Mesendoderm (in vitro differentiated cells): ENCODE measurements at regions not wholly inside any gene's neighbourhood (a gene's known extent, or its start where the extent isn't known, plus 50 kb on each side); places are given as distances from the start of the nearest gene placed in this dataset.

Experiments
- DNase-seq: peaks from one replicate; pipeline ENCODE4 v3.0.0; 2013
- H2AK5ac ChIP-seq: 2 replicates; pipeline ENCODE4 v1.6.1; 2013; ENCODE audit warnings: low read length, inconsistent platforms
- H2BK120ac ChIP-seq: 2 replicates; pipeline ENCODE4 v1.6.1; 2013; ENCODE audit warnings: low read depth, mild to moderate bottlenecking, low read length, moderate library complexity, mixed read lengths
- H2BK15ac ChIP-seq: replicated peaks from 2 replicates; pipeline ENCODE4 v1.6.1; 2013; ENCODE audit warnings: low read depth, mild to moderate bottlenecking, moderate library complexity
- H2BK5ac ChIP-seq: 2 replicates; pipeline ENCODE4 v1.6.1; 2013; ENCODE audit warnings: low read length, inconsistent platforms
- H3K18ac ChIP-seq: 2 replicates; pipeline ENCODE4 v1.6.1; 2013; ENCODE audit warnings: mild to moderate bottlenecking, low read length, mixed read lengths
- H3K23ac ChIP-seq: one replicate; pipeline ENCODE4 v1.6.1; 2013; ENCODE audit warnings: low read length
- H3K27ac ChIP-seq: 2 replicates; pipeline ENCODE4 v1.5.1; 2013; ENCODE audit warnings: low read depth, mild to moderate bottlenecking, inconsistent platforms, low read length, moderate library complexity
- H3K27me3 ChIP-seq: 2 replicates; pipeline ENCODE4 v1.6.1; 2013; ENCODE audit warnings: low read length, control low read depth, mild to moderate bottlenecking, inconsistent platforms; ENCODE audit not compliant: insufficient read depth, poor library complexity
- H3K36me3 ChIP-seq: 2 replicates; pipeline ENCODE4 v1.6.1; 2013; ENCODE audit warnings: low read length, inconsistent platforms; ENCODE audit not compliant: control insufficient read depth, insufficient read depth
- H3K4ac ChIP-seq: one replicate; pipeline ENCODE4 v1.6.1; 2013; ENCODE audit warnings: low read depth, mild to moderate bottlenecking, low read length, moderate library complexity
- H3K4me1 ChIP-seq: 2 replicates; pipeline ENCODE4 v1.6.1; 2013; ENCODE audit warnings: low read depth, low read length, inconsistent platforms; ENCODE audit not compliant: control insufficient read depth
- H3K4me2 ChIP-seq: 2 replicates; pipeline ENCODE4 v1.6.1; 2013; ENCODE audit warnings: low read length
- H3K4me3 ChIP-seq: 2 replicates; pipeline ENCODE4 v1.5.1; 2013; ENCODE audit warnings: mild to moderate bottlenecking, low read length
- H3K56ac ChIP-seq: one replicate; pipeline ENCODE4 v1.6.1; 2013; ENCODE audit warnings: low read length
- H3K79me1 ChIP-seq: 2 replicates; pipeline ENCODE4 v1.6.1; 2013; ENCODE audit warnings: low read length, inconsistent platforms
- H3K79me2 ChIP-seq: 2 replicates; pipeline ENCODE4 v1.6.1; 2013; ENCODE audit warnings: mild to moderate bottlenecking, low read length; ENCODE audit not compliant: control insufficient read depth, insufficient read depth
- H3K9ac ChIP-seq: 2 replicates; pipeline ENCODE4 v1.6.1; 2013; ENCODE audit warnings: low read length, inconsistent platforms
- H4K5ac ChIP-seq: one replicate; pipeline ENCODE4 v1.6.1; 2013; ENCODE audit warnings: low read length
- H4K8ac ChIP-seq: one replicate; pipeline ENCODE4 v1.6.1; 2013; ENCODE audit warnings: low read depth, mild to moderate bottlenecking, control low read depth, low read length, moderate library complexity
- WGBS: extraction: QIAGEN DNeasy Blood & Tissue Kit; methylation state at CpG from one replicate; pipeline ENCODE4 v1.1.7; 2013; ENCODE audit warnings: low lambda C conversion rate, missing lambda C conversion rate; ENCODE audit not compliant: insufficient coverage; ENCODE audit errors: extremely low coverage; 5-methylcytosine and 5-hydroxymethylcytosine counted together

GRCh38 chr17:56708670-56709410 is 115.3 kb downstream of the NOG start:
- no peak overlapping the region for H3K27ac ChIP-seq
- no CpG with 5 or more reads among the region's 9 CpGs for WGBS

DNA sequence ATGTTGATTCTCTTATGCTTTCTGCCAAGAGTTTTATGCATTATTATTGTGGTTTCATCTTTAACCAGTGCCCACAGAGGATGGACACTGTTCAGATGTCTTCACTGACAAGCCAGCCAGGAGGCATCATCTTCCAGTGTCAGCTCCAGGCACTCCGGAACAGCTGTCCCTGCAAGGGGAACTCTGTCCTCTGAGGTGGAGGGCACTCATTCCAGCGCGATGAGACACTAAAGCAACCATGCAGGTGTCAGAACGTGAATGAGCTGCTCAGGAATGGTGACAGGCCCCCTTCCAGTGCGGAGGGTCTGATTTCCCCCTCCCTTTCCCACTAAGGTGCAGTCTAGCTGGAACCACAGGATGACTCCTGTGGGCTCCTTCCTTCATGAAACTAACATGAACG is 117.5 kb downstream of the NOG start:
- Histone ChIP-seq H3K79me2 (no peaks in the 10 kb centered on the region), H3K4me1 (peaks cover 5% of the 10 kb centered on the region), H3K36me3 (no peaks in the 10 kb centered on the region), H2BK15ac (no peak overlapping the region), H3K27ac (no peak overlapping the region), H2AK5ac (no peak overlapping the region), H3K18ac (no peak overlapping the region), H3K4me3 (no peak overlapping the region), H3K4me2 (no peak overlapping the region), H3K27me3 (no peaks in the 10 kb centered on the region), H3K56ac (no peak overlapping the region), H2BK5ac (no peak overlapping the region), H2BK120ac (no peak overlapping the region), H3K9ac (no peak overlapping the region), H3K4ac (no peak overlapping the region), H4K8ac (no peak overlapping the region), H3K79me1 (no peaks in the 10 kb centered on the region), H4K5ac (no peak overlapping the region), H3K23ac (no peak overlapping the region)
- no CpG with 5 or more reads among the region's 6 CpGs for WGBS
- DNase-seq: peak; percentile 71

More at GRCh38 chr17:56708670-56709410, 115.3 kb downstream of the NOG start:
- Histone ChIP-seq H2AK5ac (peak overlapping the region; percentile 15), H3K4me1 (peaks cover 7% of the 10 kb centered on the region), H3K18ac (peak overlapping the region; percentile 46), H4K8ac (no peak overlapping the region), H3K56ac (no peak overlapping the region), H2BK120ac (peak overlapping the region; percentile 68), H3K79me1 (no peaks in the 10 kb centered on the region), H3K4me3 (no peak overlapping the region), H3K79me2 (no peaks in the 10 kb centered on the region), H3K9ac (no peak overlapping the region), H4K5ac (no peak overlapping the region), H2BK15ac (peak overlapping the region; percentile 21), H3K4me2 (no peak overlapping the region), H3K4ac (no peak overlapping the region), H3K36me3 (no peaks in the 10 kb centered on the region), H3K23ac (no peak overlapping the region), H2BK5ac (peak overlapping the region; percentile 8), H3K27me3 (no peaks in the 10 kb centered on the region)
- peak; percentile 91 for DNase-seq

- H3K79me2 ChIP-seq: no peaks in the 10 kb centered on the region
- H3K79me1 ChIP-seq: no peaks in the 10 kb centered on the region
- H3K4me3 ChIP-seq: no peak overlapping the region
- no peak overlapping the region for H3K4ac ChIP-seq
- H3K9ac ChIP-seq: no peak overlapping the region
- H3K56ac ChIP-seq: no peak overlapping the region
- no peak overlapping the region for H3K18ac ChIP-seq
- H3K23ac ChIP-seq: no peak overlapping the region
- H4K5ac ChIP-seq: no peak overlapping the region
- H3K36me3 ChIP-seq: no peaks in the 10 kb centered on the region
- H2BK5ac ChIP-seq: no peak overlapping the region
- H2BK120ac ChIP-seq: no peak overlapping the region
- no peaks in the 10 kb centered on the region for H3K27me3 ChIP-seq
- no peak overlapping the region for H3K4me2 ChIP-seq
- H3K27ac ChIP-seq: no peak overlapping the region
- H3K4me1 ChIP-seq: no peaks in the 10 kb centered on the region
- no peak overlapping the region for H2BK15ac ChIP-seq
- WGBS: no CpG with 5 or more reads among the region's 8 CpGs
- H4K8ac ChIP-seq: no peak overlapping the region
- H2AK5ac ChIP-seq: no peak overlapping the region
- peak; percentile 86 for DNase-seq
These were observed 117.9 kb downstream of the C17orf67 start for GRCh38 chr17:56715613-56716357.

GRCh38 chr17:56717471-56717870 is 116.2 kb downstream of the C17orf67 start:
- H3K79me2 ChIP-seq: no peaks in the 10 kb centered on the region
- WGBS: no CpG with 5 or more reads among the region's 4 CpGs

GRCh38 chr17:56718515-56718914 is 115.2 kb downstream of the C17orf67 start:
- H2BK5ac ChIP-seq: no peak overlapping the region
- WGBS: no CpG with 5 or more reads among the region's 4 CpGs
- H3K4me2 ChIP-seq: no peak overlapping the region
- H3K4me1 ChIP-seq: no peaks in the 10 kb centered on the region
- H3K27me3 ChIP-seq: no peaks in the 10 kb centered on the region
- no peak overlapping the region for H3K9ac ChIP-seq
- H3K4me3 ChIP-seq: no peak overlapping the region
- no peaks in the 10 kb centered on the region for H3K79me2 ChIP-seq
- no peak overlapping the region for H4K8ac ChIP-seq
- no peak overlapping the region for H2BK120ac ChIP-seq
- H3K18ac ChIP-seq: no peak overlapping the region
- no peak for DNase-seq
- no peak overlapping the region for H3K27ac ChIP-seq
- H3K56ac ChIP-seq: no peak overlapping the region
- no peak overlapping the region for H2AK5ac ChIP-seq
- no peaks in the 10 kb centered on the region for H3K36me3 ChIP-seq
- no peak overlapping the region for H2BK15ac ChIP-seq
- H3K79me1 ChIP-seq: no peaks in the 10 kb centered on the region
- H3K4ac ChIP-seq: no peak overlapping the region
- H3K23ac ChIP-seq: no peak overlapping the region
- no peak overlapping the region for H4K5ac ChIP-seq

More at GRCh38 chr17:56717471-56717870, 116.2 kb downstream of the C17orf67 start:
- Histone ChIP-seq H2BK120ac (no peak overlapping the region), H3K23ac (peak overlapping the region; percentile 67), H2BK15ac (no peak overlapping the region), H3K56ac (peak overlapping the region; percentile 57), H3K79me1 (no peaks in the 10 kb centered on the region), H3K4me3 (no peak overlapping the region), H3K36me3 (no peaks in the 10 kb centered on the region), H3K27ac (no peak overlapping the region), H2BK5ac (peak overlapping the region; percentile 9), H3K4ac (no peak overlapping the region), H3K18ac (no peak overlapping the region), H2AK5ac (peak overlapping the region; percentile 68), H3K9ac (no peak overlapping the region), H4K8ac (no peak overlapping the region), H4K5ac (no peak overlapping the region), H3K27me3 (no peaks in the 10 kb centered on the region), H3K4me2 (no peak overlapping the region), H3K4me1 (no peaks in the 10 kb centered on the region)
- DNase-seq: no peak
